ENCODE measurements at regions not wholly inside any gene's neighbourhood (a gene's known extent, or its start where the extent isn't known, plus 50 kb on each side); places are given as distances from the start of the nearest gene placed in this dataset.

DNA sequence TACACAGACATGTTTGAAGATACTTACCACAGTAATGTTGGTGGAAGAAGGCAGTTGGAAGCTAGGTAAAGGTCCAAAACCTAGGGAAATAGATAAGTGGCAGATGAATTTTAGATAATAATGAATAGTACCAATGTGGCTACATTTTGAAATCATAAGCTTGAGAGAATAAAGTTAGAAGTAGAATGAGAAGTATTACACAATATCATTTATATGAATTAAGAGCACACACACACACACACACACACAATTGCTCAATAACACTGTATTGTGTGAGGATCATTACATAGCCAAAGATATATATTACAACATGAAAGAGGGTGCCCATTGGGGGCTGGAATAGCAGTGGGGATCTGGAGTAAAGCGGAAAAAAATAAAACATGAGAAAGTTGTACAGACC lies 149.0 kb upstream of the EYA4 start:
- TF ChIP-seq, protein P1, sequence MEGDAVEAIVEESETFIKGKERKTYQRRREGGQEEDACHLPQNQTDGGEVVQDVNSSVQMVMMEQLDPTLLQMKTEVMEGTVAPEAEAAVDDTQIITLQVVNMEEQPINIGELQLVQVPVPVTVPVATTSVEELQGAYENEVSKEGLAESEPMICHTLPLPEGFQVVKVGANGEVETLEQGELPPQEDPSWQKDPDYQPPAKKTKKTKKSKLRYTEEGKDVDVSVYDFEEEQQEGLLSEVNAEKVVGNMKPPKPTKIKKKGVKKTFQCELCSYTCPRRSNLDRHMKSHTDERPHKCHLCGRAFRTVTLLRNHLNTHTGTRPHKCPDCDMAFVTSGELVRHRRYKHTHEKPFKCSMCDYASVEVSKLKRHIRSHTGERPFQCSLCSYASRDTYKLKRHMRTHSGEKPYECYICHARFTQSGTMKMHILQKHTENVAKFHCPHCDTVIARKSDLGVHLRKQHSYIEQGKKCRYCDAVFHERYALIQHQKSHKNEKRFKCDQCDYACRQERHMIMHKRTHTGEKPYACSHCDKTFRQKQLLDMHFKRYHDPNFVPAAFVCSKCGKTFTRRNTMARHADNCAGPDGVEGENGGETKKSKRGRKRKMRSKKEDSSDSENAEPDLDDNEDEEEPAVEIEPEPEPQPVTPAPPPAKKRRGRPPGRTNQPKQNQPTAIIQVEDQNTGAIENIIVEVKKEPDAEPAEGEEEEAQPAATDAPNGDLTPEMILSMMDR (IDR thresholded peaks at IDR 0.05), result no peak
- TF ChIP-seq POLR2A (IDR thresholded peaks at IDR 0.05) (no peak), POLR2AphosphoS5 (IDR thresholded peaks at IDR 0.05) (no peak), EP300 (IDR thresholded peaks at IDR 0.05; ENCODE audit: low read depth) (no peak)

All from transverse colon (tissue), 4 donors.